Choroid plexus epithelial cell (primary cell): ENCODE measurements at regions not wholly inside any gene's neighbourhood (a gene's known extent, or its start where the extent isn't known, plus 50 kb on each side); places are given as distances from the start of the nearest gene placed in this dataset.

Source experiments
- DNase-seq: peaks from one replicate; pipeline ENCODE4 v3.0.0-alpha.2; 2010; ENCODE audit warnings: low read depth
- H3K4me3 ChIP-seq: 2 replicates; pipeline ENCODE4 v1.5.1; 2011; ENCODE audit warnings: low read depth, mild to moderate bottlenecking, control low read depth, low read length, moderate library complexity
- TF ChIP-seq, protein P1 (sequence below): conservative IDR thresholded peaks from 2 replicates; pipeline ENCODE4 v1.5.1; 2011; ENCODE audit warnings: low read depth, mild to moderate bottlenecking, control low read depth, inconsistent platforms, low read length, moderate library complexity

GRCh38 chr5:174426851-174427250 lies 297.5 kb upstream of the MSX2 start:
- no peak for DNase-seq
- TF ChIP-seq, protein P1, sequence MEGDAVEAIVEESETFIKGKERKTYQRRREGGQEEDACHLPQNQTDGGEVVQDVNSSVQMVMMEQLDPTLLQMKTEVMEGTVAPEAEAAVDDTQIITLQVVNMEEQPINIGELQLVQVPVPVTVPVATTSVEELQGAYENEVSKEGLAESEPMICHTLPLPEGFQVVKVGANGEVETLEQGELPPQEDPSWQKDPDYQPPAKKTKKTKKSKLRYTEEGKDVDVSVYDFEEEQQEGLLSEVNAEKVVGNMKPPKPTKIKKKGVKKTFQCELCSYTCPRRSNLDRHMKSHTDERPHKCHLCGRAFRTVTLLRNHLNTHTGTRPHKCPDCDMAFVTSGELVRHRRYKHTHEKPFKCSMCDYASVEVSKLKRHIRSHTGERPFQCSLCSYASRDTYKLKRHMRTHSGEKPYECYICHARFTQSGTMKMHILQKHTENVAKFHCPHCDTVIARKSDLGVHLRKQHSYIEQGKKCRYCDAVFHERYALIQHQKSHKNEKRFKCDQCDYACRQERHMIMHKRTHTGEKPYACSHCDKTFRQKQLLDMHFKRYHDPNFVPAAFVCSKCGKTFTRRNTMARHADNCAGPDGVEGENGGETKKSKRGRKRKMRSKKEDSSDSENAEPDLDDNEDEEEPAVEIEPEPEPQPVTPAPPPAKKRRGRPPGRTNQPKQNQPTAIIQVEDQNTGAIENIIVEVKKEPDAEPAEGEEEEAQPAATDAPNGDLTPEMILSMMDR: no peak
- no peak overlapping the region for H3K4me3 ChIP-seq

DNA sequence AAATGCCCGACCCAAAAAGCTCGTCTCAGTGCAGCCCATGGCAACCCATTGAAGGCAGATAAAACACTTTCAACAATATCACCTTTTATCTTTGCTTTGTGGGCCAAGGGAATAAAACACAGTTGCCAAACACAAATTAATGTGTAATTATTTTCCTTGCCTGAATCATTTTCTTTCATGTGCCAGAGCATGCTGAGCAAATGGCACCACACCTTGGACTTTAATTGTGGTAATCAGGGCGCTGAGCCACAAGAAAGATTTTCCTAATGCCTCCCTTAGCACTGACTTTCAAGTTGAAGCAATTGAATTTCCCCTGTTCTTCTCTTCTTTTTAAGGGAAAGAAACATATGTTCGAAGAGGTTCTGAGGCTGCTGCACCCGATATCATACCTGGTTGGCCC lies 297.1 kb upstream of the MSX2 start:
- no peak overlapping the region for H3K4me3 ChIP-seq
- DNase-seq: no peak
- TF ChIP-seq, protein P1: no peak

GRCh38 chr5:174428895-174429294 lies 295.5 kb upstream of the MSX2 start:
- DNase-seq: no peak
- TF ChIP-seq, protein P1: no peak
- H3K4me3 ChIP-seq: no peak overlapping the region

DNA sequence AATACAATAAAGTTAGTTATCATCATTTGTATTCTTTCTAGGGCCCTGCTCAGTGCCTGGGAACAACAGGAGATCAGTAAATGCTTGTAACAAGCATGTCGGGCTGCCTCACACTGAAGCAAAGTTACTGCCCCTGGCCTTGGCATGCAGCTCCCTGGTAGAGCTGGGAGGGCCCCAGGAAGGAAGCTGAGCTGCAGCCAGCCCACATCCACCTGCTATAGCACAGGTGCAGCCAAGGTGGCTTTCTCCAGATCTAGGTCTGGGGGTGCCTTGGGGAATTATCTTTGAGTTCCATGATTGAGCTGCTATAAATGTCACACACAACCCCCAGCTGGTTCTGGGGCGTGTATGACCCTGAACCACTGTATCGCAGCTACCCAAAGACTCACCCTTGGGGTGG lies 293.4 kb upstream of the MSX2 start:
- no peak for DNase-seq
- H3K4me3 ChIP-seq: no peak overlapping the region
- TF ChIP-seq, protein P1: no peak

GRCh38 chr5:174431504-174431903 lies 292.9 kb upstream of the MSX2 start:
- no peak for DNase-seq
- TF ChIP-seq, protein P1: no peak
- no peak overlapping the region for H3K4me3 ChIP-seq

DNA sequence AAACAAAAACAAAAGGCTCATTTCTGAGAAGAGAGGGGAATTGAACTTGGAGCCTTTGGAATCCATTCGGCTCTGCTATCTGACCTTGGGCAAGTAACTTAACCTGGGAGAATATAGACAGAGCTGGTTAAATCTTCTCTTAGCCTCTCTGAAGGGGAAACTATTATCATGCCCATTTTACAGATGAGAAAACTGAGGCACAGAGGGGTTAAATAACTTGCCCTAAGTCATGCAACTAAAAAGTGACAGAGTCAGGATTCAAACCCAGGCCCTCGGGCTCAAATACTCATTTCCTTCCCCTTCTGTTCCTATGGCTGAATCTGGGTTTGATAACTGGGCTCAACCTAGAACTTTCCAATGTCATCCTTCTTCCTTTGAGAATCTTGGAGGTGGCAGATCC lies 291.3 kb upstream of the MSX2 start:
- DNase-seq: no peak
- TF ChIP-seq, protein P1: no peak
- H3K4me3 ChIP-seq: no peak overlapping the region

- TF ChIP-seq, protein P1: no peak
- no peak overlapping the region for H3K4me3 ChIP-seq
- no peak for DNase-seq
Measured at GRCh38 chr5:174436750-174437149, 287.6 kb upstream of the MSX2 start.
